G401.6 (cell line): ENCODE measurements at regions not wholly inside any gene's neighbourhood (a gene's known extent, or its start where the extent isn't known, plus 50 kb on each side); places are given as distances from the start of the nearest gene placed in this dataset.
"Not testable (repeated sequence)": the region's sequence is repeated elsewhere in the genome, so short reads cannot be mapped to it uniquely, and the experiment has no call there.

Experiments
- FAIRE-seq: peaks from 2 replicates; lab custom pipeline; 2012; peaks lifted over from hg19 to GRCh38; lab: Jason Lieb, UNC

GRCh38 chr11:29623144-29623722 lies 393.6 kb downstream of the KCNA4 start:
- FAIRE-seq = no peak

GRCh38 chr11:29616611-29617010 lies 400.2 kb downstream of the KCNA4 start:
- FAIRE-seq = no peak

GRCh38 chr11:29612423-29612822 lies 404.4 kb downstream of the KCNA4 start:
- FAIRE-seq = no peak

- FAIRE-seq = no peak
These were observed 410.3 kb downstream of the KCNA4 start for GRCh38 chr11:29606330-29607031.

- not testable (repeated sequence) for FAIRE-seq
These were observed 416.7 kb downstream of the KCNA4 start for GRCh38 chr11:29600151-29600575.

GRCh38 chr11:29584342-29584741 lies 432.5 kb downstream of the KCNA4 start:
- FAIRE-seq = no peak

- FAIRE-seq = no peak
These were observed 438.0 kb downstream of the KCNA4 start for GRCh38 chr11:29578806-29579205.

GRCh38 chr11:29564486-29564885 lies 452.3 kb downstream of the KCNA4 start:
- no peak for FAIRE-seq

GRCh38 chr11:29562183-29562582 lies 454.6 kb downstream of the KCNA4 start:
- no peak for FAIRE-seq

GRCh38 chr11:29553990-29554389 lies 462.8 kb downstream of the KCNA4 start:
- FAIRE-seq = no peak

GRCh38 chr11:29538339-29539036 lies 478.3 kb downstream of the KCNA4 start:
- no peak for FAIRE-seq

- FAIRE-seq = no peak
These were observed 482.0 kb downstream of the KCNA4 start for GRCh38 chr11:29534836-29535235.

GRCh38 chr11:29530961-29531360 lies 485.9 kb downstream of the KCNA4 start:
- FAIRE-seq = no peak

- FAIRE-seq = no peak
These were observed 489.4 kb downstream of the KCNA4 start for GRCh38 chr11:29527391-29527936.

- no peak for FAIRE-seq
These were observed 498.2 kb downstream of the KCNA4 start for GRCh38 chr11:29518389-29519174.

GRCh38 chr11:29511394-29511793 lies 505.4 kb downstream of the KCNA4 start:
- FAIRE-seq = no peak

- no peak for FAIRE-seq
These were observed 509.5 kb downstream of the KCNA4 start for GRCh38 chr11:29507376-29507775.

GRCh38 chr11:29495676-29496075 lies 521.2 kb downstream of the KCNA4 start:
- FAIRE-seq = no peak

GRCh38 chr11:29490938-29491337 lies 525.9 kb downstream of the KCNA4 start:
- FAIRE-seq = no peak

GRCh38 chr11:29486301-29486700 lies 530.5 kb downstream of the KCNA4 start:
- FAIRE-seq = no peak

- no peak for FAIRE-seq
These were observed 531.2 kb downstream of the KCNA4 start for GRCh38 chr11:29485641-29486040.

GRCh38 chr11:29484548-29484947 lies 532.3 kb downstream of the KCNA4 start:
- FAIRE-seq = no peak
